DLD1 (cell line): ENCODE measurements at regions not wholly inside any gene's neighbourhood (a gene's known extent, or its start where the extent isn't known, plus 50 kb on each side); places are given as distances from the start of the nearest gene placed in this dataset.

Source experiments
- in situ Hi-C: cut with HindIII; loops from 2 replicates; pipeline ENCODE4 v1.10.0; 2017; ENCODE audit warnings: low sequenced_read_pairs

GRCh38 chr15:93894438-93895036, 336.8 kb upstream of the MCTP2 start:
- in situ Hi-C loops: no loop called here

- in situ Hi-C loops: no loop called here
These were observed 344.2 kb upstream of the MCTP2 start for GRCh38 chr15:93887151-93887550.

GRCh38 chr15:93882779-93883178, 348.6 kb upstream of the MCTP2 start:
- in situ Hi-C loops: no loop called here

- in situ Hi-C loops: no loop called here
These were observed 349.2 kb upstream of the MCTP2 start for GRCh38 chr15:93882141-93882540.

- in situ Hi-C loops: no loop called here
These were observed 350.1 kb upstream of the MCTP2 start for GRCh38 chr15:93881310-93881709.

GRCh38 chr15:93880358-93880757, 351.0 kb upstream of the MCTP2 start:
- in situ Hi-C loops: no loop called here

- in situ Hi-C loops: no loop called here
These were observed 360.8 kb upstream of the MCTP2 start for GRCh38 chr15:93870583-93870982.

- in situ Hi-C loops: no loop called here
These were observed 364.4 kb upstream of the MCTP2 start for GRCh38 chr15:93866948-93867347.

- in situ Hi-C loops: no loop called here
These were observed 364.9 kb upstream of the MCTP2 start for GRCh38 chr15:93866476-93866875.

GRCh38 chr15:93865586-93865985, 365.8 kb upstream of the MCTP2 start:
- in situ Hi-C loops: no loop called here

GRCh38 chr15:93862791-93863190, 368.6 kb upstream of the MCTP2 start:
- in situ Hi-C loops: no loop called here

GRCh38 chr15:93861956-93862741, 369.2 kb upstream of the MCTP2 start:
- in situ Hi-C loops: no loop called here

GRCh38 chr15:93861413-93861812, 369.9 kb upstream of the MCTP2 start:
- in situ Hi-C loops: no loop called here

- in situ Hi-C loops: no loop called here
These were observed 370.7 kb upstream of the MCTP2 start for GRCh38 chr15:93860701-93861100.

GRCh38 chr15:93859176-93859575, 372.2 kb upstream of the MCTP2 start:
- in situ Hi-C loops: no loop called here

GRCh38 chr15:93855181-93855826, 376.1 kb upstream of the MCTP2 start:
- in situ Hi-C loops: no loop called here

- in situ Hi-C loops: no loop called here
These were observed 377.3 kb upstream of the MCTP2 start for GRCh38 chr15:93854088-93854487.

- in situ Hi-C loops: no loop called here
These were observed 378.6 kb upstream of the MCTP2 start for GRCh38 chr15:93852761-93853160.

- in situ Hi-C loops: no loop called here
These were observed 382.9 kb upstream of the MCTP2 start for GRCh38 chr15:93848490-93848889.

GRCh38 chr15:93848076-93848475, 383.3 kb upstream of the MCTP2 start:
- in situ Hi-C loops: no loop called here

GRCh38 chr15:93846148-93846547, 385.2 kb upstream of the MCTP2 start:
- in situ Hi-C loops: no loop called here

- in situ Hi-C loops: no loop called here
These were observed 393.9 kb upstream of the MCTP2 start for GRCh38 chr15:93837450-93837849.
